ENCODE measurements at regions not wholly inside any gene's neighbourhood (a gene's known extent, or its start where the extent isn't known, plus 50 kb on each side); places are given as distances from the start of the nearest gene placed in this dataset.

- TF ChIP-seq CTCF (IDR thresholded peaks at IDR 0.05), result no peak
Observed at GRCh38 chr15:38867556-38867955, 302.9 kb upstream of the RASGRP1 start.

GRCh38 chr15:38868326-38869114, 303.9 kb upstream of the RASGRP1 start:
- TF ChIP-seq CTCF (IDR thresholded peaks at IDR 0.05), result no peak
- intact Hi-C loops (cut with DNase I; ENCODE audit: low total_unique reads), result no loop called here
- no peaks in the 10 kb centered on the region for H3K27me3 ChIP-seq
- peaks cover 0 to 26% (median 17%) of the 10 kb centered on the region in 4 donors for H3K4me1 ChIP-seq
- H3K27ac ChIP-seq, result no peak overlapping the region
- no peaks in the 10 kb centered on the region for H3K36me3 ChIP-seq
- H3K4me3 ChIP-seq, result no peak overlapping the region
- H3K9me3 ChIP-seq, result no peaks in the 10 kb centered on the region
- peak; percentile 79 to 80 for DNase-seq

More at GRCh38 chr15:38867556-38867955, 302.9 kb upstream of the RASGRP1 start:
- Histone ChIP-seq H3K27me3 (no peaks in the 10 kb centered on the region), H3K27ac (no peak overlapping the region), H3K9me3 (no peaks in the 10 kb centered on the region), H3K4me1 (peaks cover 0 to 32% (median 16%) of the 10 kb centered on the region in 4 donors), H3K4me3 (no peak overlapping the region), H3K36me3 (no peaks in the 10 kb centered on the region)
- DNase-seq, result no peak
- intact Hi-C loops (cut with DNase I; ENCODE audit: low total_unique reads), result no loop called here

- H3K9me3 ChIP-seq, result no peaks in the 10 kb centered on the region
- peaks cover 0 to 4% (median 2%) of the 10 kb centered on the region in 4 donors for H3K4me1 ChIP-seq
- no peak overlapping the region for H3K27ac ChIP-seq
- intact Hi-C loops (cut with DNase I; ENCODE audit: low total_unique reads), result no loop called here
- H3K36me3 ChIP-seq, result no peaks in the 10 kb centered on the region
- no peaks in the 10 kb centered on the region for H3K27me3 ChIP-seq
- H3K4me3 ChIP-seq, result no peak overlapping the region
- no peak for DNase-seq
- no peak for TF ChIP-seq CTCF (IDR thresholded peaks at IDR 0.05)
Observed at GRCh38 chr15:38871638-38872037, 307.0 kb upstream of the RASGRP1 start.

GRCh38 chr15:38872732-38873131, 308.1 kb upstream of the RASGRP1 start:
- TF ChIP-seq CTCF (IDR thresholded peaks at IDR 0.05), result no peak
- H3K9me3 ChIP-seq, result no peaks in the 10 kb centered on the region
- no peak overlapping the region for H3K4me3 ChIP-seq
- H3K27ac ChIP-seq, result no peak overlapping the region
- intact Hi-C loops (cut with DNase I; ENCODE audit: low total_unique reads), result no loop called here
- H3K27me3 ChIP-seq, result no peaks in the 10 kb centered on the region
- H3K36me3 ChIP-seq, result no peaks in the 10 kb centered on the region
- peaks cover 0 to 14% (median 11%) of the 10 kb centered on the region in 4 donors for H3K4me1 ChIP-seq
- DNase-seq, result no peak

- no peak overlapping the region for H3K4me3 ChIP-seq
- H3K9me3 ChIP-seq, result no peaks in the 10 kb centered on the region
- H3K27ac ChIP-seq, result peak overlapping the region in 1 of 2 donors; percentile 4
- H3K36me3 ChIP-seq, result no peaks in the 10 kb centered on the region
- intact Hi-C loops (cut with DNase I; ENCODE audit: low total_unique reads), result no loop called here
- no peaks in the 10 kb centered on the region for H3K27me3 ChIP-seq
- H3K4me1 ChIP-seq, result peaks cover 0 to 19% (median 14%) of the 10 kb centered on the region in 4 donors
- DNase-seq, result no peak
- TF ChIP-seq CTCF (IDR thresholded peaks at IDR 0.05), result no peak
Observed at GRCh38 chr15:38873158-38873557, 308.5 kb upstream of the RASGRP1 start.
